GM06990 (cell line): ENCODE measurements at regions not wholly inside any gene's neighbourhood (a gene's known extent, or its start where the extent isn't known, plus 50 kb on each side); places are given as distances from the start of the nearest gene placed in this dataset.

Experiments used
- DNase-seq: peaks from one replicate; pipeline ENCODE4 v3.0.0-alpha.2; 2011; ENCODE audit not compliant: insufficient read length; ENCODE audit errors: extremely low read depth
- H3K27me3 ChIP-seq: replicated peaks from 2 replicates; pipeline ENCODE4 v1.6.0; 2011; ENCODE audit warnings: low read length; ENCODE audit not compliant: control insufficient read depth, insufficient read depth
- H3K36me3 ChIP-seq: 2 replicates; pipeline ENCODE4 v1.5.1; 2011; ENCODE audit warnings: low read length; ENCODE audit not compliant: control insufficient read depth, insufficient read depth
- H3K4me3 ChIP-seq: replicated peaks from 2 replicates; pipeline ENCODE4 v1.5.1; 2011; ENCODE audit warnings: low read depth, mild to moderate bottlenecking, control low read depth, low read length
- CTCF ChIP-seq: IDR thresholded peaks from 2 replicates; pipeline ENCODE4 v1.5.1; 2011; ENCODE audit warnings: low read length, control low read depth, mild to moderate bottlenecking, inconsistent platforms; ENCODE audit not compliant: insufficient read depth, poor library complexity, severe bottlenecking

DNA sequence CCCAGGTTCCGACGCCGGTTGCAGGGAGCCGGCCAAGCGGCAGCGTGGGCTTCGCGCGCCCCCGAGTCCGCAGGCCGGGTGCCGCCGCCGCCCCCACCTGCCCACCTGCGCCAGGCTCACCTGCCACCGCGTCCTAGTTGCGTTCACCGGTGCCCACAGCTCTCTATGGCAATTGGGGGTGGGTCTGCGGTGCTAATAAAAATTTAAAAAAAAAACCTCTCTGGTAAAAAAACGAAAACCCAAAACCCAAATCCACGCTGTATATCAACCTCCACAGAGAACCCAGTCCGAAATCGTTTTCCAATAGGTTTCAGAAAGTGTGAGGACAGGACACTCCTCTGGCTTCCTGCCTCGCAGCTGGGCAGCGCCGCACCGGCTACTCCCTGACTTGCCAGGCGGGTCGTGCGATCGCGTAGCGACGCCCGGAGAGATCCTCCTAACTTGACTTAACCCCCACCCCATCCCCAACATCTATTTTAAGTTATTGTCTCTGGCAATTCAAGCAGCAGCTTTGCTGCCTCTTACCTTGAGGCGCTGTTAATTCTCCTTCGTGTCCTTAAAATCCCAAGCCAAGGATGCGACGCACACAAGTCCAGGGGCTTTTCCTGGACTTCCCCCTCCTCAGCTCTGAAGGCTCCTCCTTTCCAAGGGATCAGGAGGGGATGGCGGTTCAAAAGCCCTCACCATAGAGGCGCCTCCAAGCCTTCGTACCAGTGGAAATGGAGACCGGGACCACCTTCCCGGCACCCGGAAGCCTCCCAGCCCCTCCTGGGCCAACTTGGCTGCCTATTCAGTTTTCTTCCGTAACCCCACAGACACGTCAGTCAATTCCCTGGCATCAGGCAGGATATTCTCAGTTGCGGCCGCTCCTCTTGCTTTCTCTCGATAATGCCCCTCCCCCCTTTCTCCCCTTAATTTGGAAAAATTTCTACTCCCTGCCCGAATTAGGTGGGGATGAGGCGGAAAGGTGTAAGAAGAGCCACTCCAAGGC, 1639.4 kb upstream of the C9orf72 start:
- no peak overlapping the region for H3K4me3 ChIP-seq
- no peak for DNase-seq
- no peaks in the 10 kb centered on the region for H3K36me3 ChIP-seq
- no peaks in the 10 kb centered on the region for H3K27me3 ChIP-seq
- no peak for TF ChIP-seq CTCF

GRCh38 chr9:29213417-29214153, 1640.3 kb upstream of the C9orf72 start, which contains the start of gene LINGO2:
TSS of gene LINGO2 (minus strand) at chr9:29213601.
- no peak for DNase-seq
- Histone ChIP-seq H3K36me3 (no peaks in the 10 kb centered on the region), H3K27me3 (no peaks in the 10 kb centered on the region), H3K4me3 (no peak within 1 kb of the TSS)
- TF ChIP-seq CTCF, result no peak

- no peak overlapping the region for H3K4me3 ChIP-seq
- no peaks in the 10 kb centered on the region for H3K36me3 ChIP-seq
- DNase-seq, result no peak
Observed at GRCh38 chr9:29214154-29214689, 1640.9 kb upstream of the C9orf72 start.

GRCh38 chr9:29214690-29215253, 1641.5 kb upstream of the C9orf72 start:
- H3K27me3 ChIP-seq, result no peaks in the 10 kb centered on the region
- DNase-seq, result no peak
- no peak overlapping the region for H3K4me3 ChIP-seq
- TF ChIP-seq CTCF, result no peak
- no peaks in the 10 kb centered on the region for H3K36me3 ChIP-seq

More at GRCh38 chr9:29214154-29214689, 1640.9 kb upstream of the C9orf72 start:
- H3K27me3 ChIP-seq, result no peaks in the 10 kb centered on the region
- no peak for TF ChIP-seq CTCF

DNA sequence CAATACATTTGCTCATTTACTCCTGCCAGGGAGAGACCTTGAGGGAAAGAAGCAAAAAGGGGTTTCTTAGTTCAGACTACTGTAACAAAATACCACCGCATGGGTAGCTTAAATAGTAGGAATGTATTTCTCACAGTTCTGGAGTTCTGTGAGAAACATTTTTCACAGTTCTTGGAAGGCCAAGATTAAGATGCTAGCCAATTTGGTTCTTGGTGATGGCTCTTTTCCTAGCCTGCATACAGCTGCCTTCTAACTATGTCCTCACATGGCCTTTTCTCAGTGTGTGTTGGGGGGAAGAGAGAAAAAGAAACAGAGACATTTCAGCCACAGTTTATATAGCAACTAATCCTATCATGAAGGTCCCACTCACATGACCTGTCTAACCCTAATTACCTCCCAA, 1644.7 kb upstream of the C9orf72 start:
- no peaks in the 10 kb centered on the region for H3K36me3 ChIP-seq
- no peaks in the 10 kb centered on the region for H3K27me3 ChIP-seq
- no peak for TF ChIP-seq CTCF
- DNase-seq, result no peak
- H3K4me3 ChIP-seq, result no peak overlapping the region
